ENCODE measurements at regions not wholly inside any gene's neighbourhood (a gene's known extent, or its start where the extent isn't known, plus 50 kb on each side); places are given as distances from the start of the nearest gene placed in this dataset.

DNA sequence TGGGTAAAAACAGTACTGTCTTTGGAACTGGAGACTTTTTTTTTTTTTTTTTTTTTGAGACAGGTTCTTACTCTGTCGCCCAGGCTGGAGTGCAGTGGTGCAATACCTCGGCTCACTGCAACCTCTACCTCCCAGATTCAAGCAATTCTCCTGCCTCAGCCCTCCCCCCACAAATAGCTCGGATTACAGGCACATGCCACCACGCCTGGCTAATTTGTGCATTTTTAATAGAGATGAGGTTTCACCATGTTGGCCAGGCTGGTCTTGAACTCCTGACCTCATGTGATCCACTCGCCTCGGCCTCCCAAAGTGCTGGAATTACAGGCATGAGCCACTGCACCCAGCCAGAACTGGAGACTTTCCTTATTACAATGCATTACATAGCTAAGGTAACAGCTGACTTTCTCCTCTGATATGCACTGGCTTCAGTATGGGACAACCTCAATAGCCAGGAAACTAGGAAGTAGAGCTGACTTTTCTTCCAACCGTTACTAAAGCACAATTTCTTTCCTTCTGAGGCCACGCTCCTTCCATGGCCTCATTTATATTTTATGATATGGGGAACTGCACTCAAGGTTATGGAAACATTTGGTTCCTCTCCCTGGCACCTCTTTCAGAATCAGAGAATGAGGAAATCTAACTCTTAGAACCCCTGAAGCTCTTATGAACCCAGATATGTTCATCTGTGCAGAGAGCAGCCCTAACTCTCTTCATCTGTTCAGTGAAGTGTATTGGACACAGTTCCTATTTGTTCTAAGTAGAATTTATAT lies 53.5 kb upstream of the FAM9B start:
- H3K9me3 Mint-ChIP-seq (ENCODE audit: unreplicated experiment), result no peaks in the 10 kb centered on the region
- no peaks in the 10 kb centered on the region for H3K27me3 Mint-ChIP-seq (ENCODE audit: unreplicated experiment)
- no peak overlapping the region for H3K4me3 Mint-ChIP-seq (ENCODE audit: unreplicated experiment)
- no peak for DNase-seq (ENCODE audit: low spot score)
- no peaks in the 10 kb centered on the region for H3K4me1 Mint-ChIP-seq (ENCODE audit: unreplicated experiment)
- H3K27ac Mint-ChIP-seq (ENCODE audit: unreplicated experiment), result no peak overlapping the region
- TF ChIP-seq CTCF (IDR thresholded peaks at IDR 0.05; ENCODE audit: unreplicated experiment), result no peak
- H3K36me3 Mint-ChIP-seq (ENCODE audit: low read depth, unreplicated experiment), result no peaks in the 10 kb centered on the region

- Mint-ChIP-seq H3K27ac (ENCODE audit: unreplicated experiment) (no peak overlapping the region), H3K4me1 (ENCODE audit: unreplicated experiment) (no peaks in the 10 kb centered on the region), H3K27me3 (ENCODE audit: unreplicated experiment) (no peaks in the 10 kb centered on the region), H3K9me3 (ENCODE audit: unreplicated experiment) (no peaks in the 10 kb centered on the region), H3K4me3 (ENCODE audit: unreplicated experiment) (no peak overlapping the region), H3K36me3 (ENCODE audit: low read depth, unreplicated experiment) (no peaks in the 10 kb centered on the region)
- TF ChIP-seq CTCF (IDR thresholded peaks at IDR 0.05; ENCODE audit: unreplicated experiment), result no peak
- DNase-seq (ENCODE audit: low spot score), result no peak
Observed at GRCh38 chrX:9088896-9089295, 55.0 kb upstream of the FAM9B start.

DNA sequence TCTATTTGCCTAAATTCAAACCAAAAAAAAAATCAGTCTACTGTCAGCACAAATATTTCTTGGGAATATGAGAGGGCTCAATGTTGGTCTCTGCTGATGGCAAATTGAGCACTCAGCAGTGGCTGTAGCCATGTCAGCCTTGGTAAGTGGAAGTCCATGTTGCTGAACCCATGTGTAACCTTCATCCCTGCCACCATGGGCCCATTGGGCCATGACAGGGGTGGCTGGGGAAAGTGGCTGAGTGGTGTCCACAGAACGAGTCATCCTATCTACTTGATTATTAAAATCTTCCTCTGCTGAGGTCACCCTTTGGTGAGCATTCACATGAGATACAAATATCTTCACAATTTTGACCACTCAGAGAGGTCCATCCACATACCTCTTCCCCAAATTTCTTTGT lies 56.8 kb upstream of the FAM9B start:
- H3K9me3 Mint-ChIP-seq (ENCODE audit: unreplicated experiment), result no peaks in the 10 kb centered on the region
- no peaks in the 10 kb centered on the region for H3K4me1 Mint-ChIP-seq (ENCODE audit: unreplicated experiment)
- H3K27ac Mint-ChIP-seq (ENCODE audit: unreplicated experiment), result no peak overlapping the region
- H3K36me3 Mint-ChIP-seq (ENCODE audit: low read depth, unreplicated experiment), result no peaks in the 10 kb centered on the region
- no peak for DNase-seq (ENCODE audit: low spot score)
- H3K27me3 Mint-ChIP-seq (ENCODE audit: unreplicated experiment), result peaks cover 2% of the 10 kb centered on the region
- no peak for TF ChIP-seq CTCF (IDR thresholded peaks at IDR 0.05; ENCODE audit: unreplicated experiment)
- H3K4me3 Mint-ChIP-seq (ENCODE audit: unreplicated experiment), result no peak overlapping the region

GRCh38 chrX:9091258-9091657 lies 57.3 kb upstream of the FAM9B start:
- TF ChIP-seq CTCF (IDR thresholded peaks at IDR 0.05; ENCODE audit: unreplicated experiment), result no peak
- Mint-ChIP-seq H3K27me3 (ENCODE audit: unreplicated experiment) (peaks cover 2% of the 10 kb centered on the region), H3K4me3 (ENCODE audit: unreplicated experiment) (no peak overlapping the region), H3K36me3 (ENCODE audit: low read depth, unreplicated experiment) (no peaks in the 10 kb centered on the region), H3K4me1 (ENCODE audit: unreplicated experiment) (no peaks in the 10 kb centered on the region), H3K9me3 (ENCODE audit: unreplicated experiment) (no peaks in the 10 kb centered on the region), H3K27ac (ENCODE audit: unreplicated experiment) (no peak overlapping the region)
- DNase-seq (ENCODE audit: low spot score), result no peak

GRCh38 chrX:9102956-9103355 lies 69.0 kb upstream of the FAM9B start:
- Mint-ChIP-seq H3K36me3 (ENCODE audit: low read depth, unreplicated experiment) (no peaks in the 10 kb centered on the region), H3K9me3 (ENCODE audit: unreplicated experiment) (no peaks in the 10 kb centered on the region), H3K4me3 (ENCODE audit: unreplicated experiment) (no peak overlapping the region), H3K4me1 (ENCODE audit: unreplicated experiment) (no peaks in the 10 kb centered on the region), H3K27ac (ENCODE audit: unreplicated experiment) (no peak overlapping the region), H3K27me3 (ENCODE audit: unreplicated experiment) (no peaks in the 10 kb centered on the region)
- DNase-seq (ENCODE audit: low spot score), result no peak
- TF ChIP-seq CTCF (IDR thresholded peaks at IDR 0.05; ENCODE audit: unreplicated experiment), result no peak
